ENCODE measurements at regions not wholly inside any gene's neighbourhood (a gene's known extent, or its start where the extent isn't known, plus 50 kb on each side); places are given as distances from the start of the nearest gene placed in this dataset.

DNA sequence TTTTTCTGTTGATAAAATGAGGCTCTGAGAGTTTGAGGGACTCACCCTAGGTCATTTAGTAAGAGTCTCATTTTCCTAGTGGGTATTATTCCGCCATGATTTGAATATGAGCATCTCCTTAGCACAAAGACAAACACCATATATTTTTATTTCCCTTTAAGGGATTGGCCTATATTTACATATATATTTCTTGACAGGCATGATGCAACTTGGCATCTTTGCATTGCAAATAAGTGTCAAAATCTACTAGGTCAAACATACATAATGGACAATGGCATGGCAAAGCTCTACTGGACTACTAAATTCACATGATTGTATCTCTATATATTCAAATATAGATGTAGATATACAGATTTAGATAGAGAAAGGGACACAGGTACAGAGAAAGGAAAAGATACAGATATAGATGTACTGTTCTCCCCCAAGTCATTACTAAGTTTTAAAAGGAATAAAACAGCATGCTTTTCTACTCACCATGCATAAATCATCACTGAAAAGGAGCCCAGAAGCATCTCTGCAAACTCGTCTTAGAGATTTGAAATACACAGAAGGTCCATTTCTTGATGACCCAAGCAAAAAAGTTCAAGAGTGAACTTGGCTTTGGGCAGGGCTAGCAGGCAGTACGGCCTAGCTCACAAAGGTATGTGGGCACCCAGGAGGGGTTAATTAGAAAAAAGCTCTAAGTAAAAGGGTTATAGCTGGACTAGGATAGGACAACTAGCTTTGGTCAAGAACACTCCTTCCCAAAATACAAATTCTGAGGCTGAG, 495.8 kb downstream of the NTRK3 start:
- no peak overlapping the region for H3K4me3 ChIP-seq (ENCODE audit: low read depth in 2 of 2, low read length in 2 of 2)
- in situ Hi-C loops (cut with HindIII; ENCODE audit: low pct_unique_long_range_greater_than_20kb, low sequenced_read_pairs) (no loop called here), intact Hi-C loops (cut with micrococcal nuclease; ENCODE audit: unreplicated experiment) (no loop called here)
- no peaks in the 10 kb centered on the region; the same call in 1 of the 2 replicates for H3K9me3 ChIP-seq (ENCODE audit: control insufficient read depth, insufficient read depth, low read depth, low read length)
- TF ChIP-seq TCF7L2 (IDR thresholded peaks at IDR 0.05; ENCODE audit: low read depth, low read length), result no peak
- no peak for TF ChIP-seq SIN3A (IDR thresholded peaks at IDR 0.05; ENCODE audit: borderline replicate concordance, insufficient read depth, low read depth, low read length)
- TF ChIP-seq POLR2AphosphoS5 (IDR thresholded peaks at IDR 0.05; ENCODE audit: low read depth, low read length), result no peak
- TF ChIP-seq, protein P1, sequence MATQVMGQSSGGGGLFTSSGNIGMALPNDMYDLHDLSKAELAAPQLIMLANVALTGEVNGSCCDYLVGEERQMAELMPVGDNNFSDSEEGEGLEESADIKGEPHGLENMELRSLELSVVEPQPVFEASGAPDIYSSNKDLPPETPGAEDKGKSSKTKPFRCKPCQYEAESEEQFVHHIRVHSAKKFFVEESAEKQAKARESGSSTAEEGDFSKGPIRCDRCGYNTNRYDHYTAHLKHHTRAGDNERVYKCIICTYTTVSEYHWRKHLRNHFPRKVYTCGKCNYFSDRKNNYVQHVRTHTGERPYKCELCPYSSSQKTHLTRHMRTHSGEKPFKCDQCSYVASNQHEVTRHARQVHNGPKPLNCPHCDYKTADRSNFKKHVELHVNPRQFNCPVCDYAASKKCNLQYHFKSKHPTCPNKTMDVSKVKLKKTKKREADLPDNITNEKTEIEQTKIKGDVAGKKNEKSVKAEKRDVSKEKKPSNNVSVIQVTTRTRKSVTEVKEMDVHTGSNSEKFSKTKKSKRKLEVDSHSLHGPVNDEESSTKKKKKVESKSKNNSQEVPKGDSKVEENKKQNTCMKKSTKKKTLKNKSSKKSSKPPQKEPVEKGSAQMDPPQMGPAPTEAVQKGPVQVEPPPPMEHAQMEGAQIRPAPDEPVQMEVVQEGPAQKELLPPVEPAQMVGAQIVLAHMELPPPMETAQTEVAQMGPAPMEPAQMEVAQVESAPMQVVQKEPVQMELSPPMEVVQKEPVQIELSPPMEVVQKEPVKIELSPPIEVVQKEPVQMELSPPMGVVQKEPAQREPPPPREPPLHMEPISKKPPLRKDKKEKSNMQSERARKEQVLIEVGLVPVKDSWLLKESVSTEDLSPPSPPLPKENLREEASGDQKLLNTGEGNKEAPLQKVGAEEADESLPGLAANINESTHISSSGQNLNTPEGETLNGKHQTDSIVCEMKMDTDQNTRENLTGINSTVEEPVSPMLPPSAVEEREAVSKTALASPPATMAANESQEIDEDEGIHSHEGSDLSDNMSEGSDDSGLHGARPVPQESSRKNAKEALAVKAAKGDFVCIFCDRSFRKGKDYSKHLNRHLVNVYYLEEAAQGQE (IDR thresholded peaks at IDR 0.05; ENCODE audit: insufficient read depth in 1 of 2, low read depth in 2 of 2, low read length in 1 of 2), result no peak
- TF ChIP-seq, protein P2, sequence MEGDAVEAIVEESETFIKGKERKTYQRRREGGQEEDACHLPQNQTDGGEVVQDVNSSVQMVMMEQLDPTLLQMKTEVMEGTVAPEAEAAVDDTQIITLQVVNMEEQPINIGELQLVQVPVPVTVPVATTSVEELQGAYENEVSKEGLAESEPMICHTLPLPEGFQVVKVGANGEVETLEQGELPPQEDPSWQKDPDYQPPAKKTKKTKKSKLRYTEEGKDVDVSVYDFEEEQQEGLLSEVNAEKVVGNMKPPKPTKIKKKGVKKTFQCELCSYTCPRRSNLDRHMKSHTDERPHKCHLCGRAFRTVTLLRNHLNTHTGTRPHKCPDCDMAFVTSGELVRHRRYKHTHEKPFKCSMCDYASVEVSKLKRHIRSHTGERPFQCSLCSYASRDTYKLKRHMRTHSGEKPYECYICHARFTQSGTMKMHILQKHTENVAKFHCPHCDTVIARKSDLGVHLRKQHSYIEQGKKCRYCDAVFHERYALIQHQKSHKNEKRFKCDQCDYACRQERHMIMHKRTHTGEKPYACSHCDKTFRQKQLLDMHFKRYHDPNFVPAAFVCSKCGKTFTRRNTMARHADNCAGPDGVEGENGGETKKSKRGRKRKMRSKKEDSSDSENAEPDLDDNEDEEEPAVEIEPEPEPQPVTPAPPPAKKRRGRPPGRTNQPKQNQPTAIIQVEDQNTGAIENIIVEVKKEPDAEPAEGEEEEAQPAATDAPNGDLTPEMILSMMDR (IDR thresholded peaks at IDR 0.05), result no peak
- no peak for DNase-seq (ENCODE audit: low read depth, low spot score)
- no peaks in the 10 kb centered on the region for H3K36me3 ChIP-seq (ENCODE audit: control insufficient read depth, insufficient read depth, low read length)
- no peaks in the 10 kb centered on the region for H3K27me3 ChIP-seq (ENCODE audit: control insufficient read depth, insufficient read depth, low read length)
- no peak overlapping the region for H3K27ac ChIP-seq (ENCODE audit: low read length)
- CTCF ChIA-PET, result no interaction called here
- BruUV-seq (replicated peaks), result no TSS peak
- POLR2A ChIA-PET, result no interaction called here
- H3K4me1 ChIP-seq (ENCODE audit: control insufficient read depth, insufficient read depth, low read length), result no peaks in the 10 kb centered on the region
- ATAC-seq, result no peak

DNA sequence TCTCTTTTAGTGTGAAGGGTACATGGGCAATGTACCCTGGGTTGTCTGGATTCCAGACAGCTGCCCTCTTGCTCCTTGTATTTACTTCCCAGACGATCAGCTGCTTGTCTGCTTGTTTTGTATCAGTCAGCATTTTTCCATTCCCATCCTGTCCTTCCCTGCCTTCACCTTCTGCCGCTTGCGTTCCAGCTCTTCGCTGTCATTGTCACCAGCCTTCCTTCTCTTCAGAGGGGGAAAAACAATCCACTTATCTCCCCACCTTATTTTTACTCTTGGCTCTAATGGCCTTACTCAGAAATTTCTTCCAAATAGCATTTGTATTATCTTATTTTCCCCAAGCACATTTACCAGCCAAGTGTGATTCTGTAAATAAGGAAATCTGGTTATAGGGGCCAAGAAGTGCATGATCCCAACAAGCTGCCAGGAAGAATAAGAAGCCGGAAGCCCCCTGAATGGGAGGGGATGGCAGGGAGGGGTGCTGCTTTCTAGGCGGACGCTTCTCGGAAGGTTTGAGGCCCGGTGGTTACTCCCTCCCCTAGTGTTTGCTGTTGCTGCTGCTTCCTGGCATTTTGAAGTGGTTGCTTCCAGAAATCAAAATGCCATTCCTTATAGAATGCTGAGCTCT, 497.6 kb downstream of the NTRK3 start:
- TF ChIP-seq, protein P1 (IDR thresholded peaks at IDR 0.05; ENCODE audit: insufficient read depth in 1 of 2, low read depth in 2 of 2, low read length in 1 of 2), result no peak
- TF ChIP-seq POLR2AphosphoS5 (IDR thresholded peaks at IDR 0.05; ENCODE audit: low read depth, low read length) (no peak), SIN3A (IDR thresholded peaks at IDR 0.05; ENCODE audit: borderline replicate concordance, insufficient read depth, low read depth, low read length) (no peak), TCF7L2 (IDR thresholded peaks at IDR 0.05; ENCODE audit: low read depth, low read length) (no peak)
- TF ChIP-seq, protein P2 (IDR thresholded peaks at IDR 0.05), result no peak
- Histone ChIP-seq H3K4me3 (ENCODE audit: low read depth in 2 of 2, low read length in 2 of 2) (no peak overlapping the region), H3K9me3 (ENCODE audit: control insufficient read depth, insufficient read depth, low read depth, low read length) (no peaks in the 10 kb centered on the region; the same call in 1 of the 2 replicates), H3K36me3 (ENCODE audit: control insufficient read depth, insufficient read depth, low read length) (no peaks in the 10 kb centered on the region), H3K27me3 (ENCODE audit: control insufficient read depth, insufficient read depth, low read length) (no peaks in the 10 kb centered on the region), H3K4me1 (ENCODE audit: control insufficient read depth, insufficient read depth, low read length) (no peaks in the 10 kb centered on the region), H3K27ac (ENCODE audit: low read length) (no peak overlapping the region)
- intact Hi-C loops (cut with micrococcal nuclease; ENCODE audit: unreplicated experiment), result no loop called here
- in situ Hi-C loops (cut with HindIII; ENCODE audit: low pct_unique_long_range_greater_than_20kb, low sequenced_read_pairs), result no loop called here
- ChIA-PET CTCF (no interaction called here), POLR2A (no interaction called here)
- no TSS peak for BruUV-seq (replicated peaks)
- no peak for DNase-seq (ENCODE audit: low read depth, low spot score)
- ATAC-seq, result no peak
